Osteoblast (primary cell): ENCODE measurements at regions not wholly inside any gene's neighbourhood (a gene's known extent, or its start where the extent isn't known, plus 50 kb on each side); places are given as distances from the start of the nearest gene placed in this dataset.
"Not testable (repeated sequence)": the region's sequence is repeated elsewhere in the genome, so short reads cannot be mapped to it uniquely, and the experiment has no call there.

Experiments used
- DNase-seq: peaks from one replicate; pipeline ENCODE4 v3.0.0; 2011; ENCODE audit warnings: low spot score, mixed read lengths; ENCODE audit not compliant: insufficient read length; ENCODE audit errors: missing footprints
- H2AFZ ChIP-seq: 2 replicates; pipeline ENCODE4 v1.6.0; 2011; ENCODE audit warnings: mild to moderate bottlenecking, low read length
- H3K27ac ChIP-seq: 2 replicates; pipeline ENCODE4 v1.5.1; 2011; ENCODE audit warnings: mild to moderate bottlenecking, low read depth, low read length, moderate library complexity
- H3K27me3 ChIP-seq: 2 replicates; pipeline ENCODE4 v1.6.0; 2012; ENCODE audit warnings: mild to moderate bottlenecking, control low read depth, inconsistent platforms, low read length, moderate library complexity; ENCODE audit not compliant: insufficient read depth
- H3K36me3 ChIP-seq: 2 replicates; pipeline ENCODE4 v1.5.1; 2011; ENCODE audit warnings: mild to moderate bottlenecking, low read length, control low read depth, moderate library complexity; ENCODE audit not compliant: insufficient read depth
- H3K4me1 ChIP-seq: 2 replicates; pipeline ENCODE4 v1.5.1; 2011; ENCODE audit warnings: mild to moderate bottlenecking, low read length, control low read depth, moderate library complexity; ENCODE audit not compliant: insufficient read depth
- H3K4me2 ChIP-seq: 2 replicates; pipeline ENCODE4 v1.6.0; 2011; ENCODE audit warnings: mild to moderate bottlenecking, low read length; ENCODE audit not compliant: insufficient read depth
- H3K4me3 ChIP-seq: fragments of 200-600 bp; sonication (generic); 3 replicates; pipeline ENCODE4 v1.5.1; 2012; ENCODE audit warnings: mild to moderate bottlenecking, low read length, inconsistent platforms; ENCODE audit not compliant: insufficient read depth
- H3K79me2 ChIP-seq: 2 replicates; pipeline ENCODE4 v1.6.0; 2012; ENCODE audit warnings: mild to moderate bottlenecking, low read length, control low read depth, inconsistent platforms; ENCODE audit not compliant: insufficient read depth
- H3K9me3 ChIP-seq: 2 replicates; pipeline ENCODE4 v1.5.1; 2011; ENCODE audit warnings: low read depth, low read length, control low read depth
- H4K20me1 ChIP-seq: 2 replicates; pipeline ENCODE4 v1.6.0; 2012; ENCODE audit warnings: mild to moderate bottlenecking, low read length, control low read depth; ENCODE audit not compliant: insufficient read depth
- CTCF ChIP-seq: IDR thresholded peaks from 2 replicates; pipeline ENCODE4 v1.5.1; 2011; ENCODE audit warnings: mild to moderate bottlenecking, low read depth, low read length, moderate library complexity; ENCODE audit errors: extremely low read depth

GRCh38 chr1:108327534-108328466 is 83.9 kb upstream of the NBPF4 start:
- Histone ChIP-seq H3K27me3 (no peaks in the 10 kb centered on the region), H3K27ac (no peak overlapping the region), H3K79me2 (no peaks in the 10 kb centered on the region), H3K4me2 (no peak overlapping the region), H3K9me3 (no peaks in the 10 kb centered on the region), H2AFZ (no peak overlapping the region), H3K4me3 (no peak overlapping the region), H3K4me1 (no peaks in the 10 kb centered on the region), H4K20me1 (no peaks in the 10 kb centered on the region), H3K36me3 (no peaks in the 10 kb centered on the region)
- no peak for DNase-seq
- no peak for TF ChIP-seq CTCF

GRCh38 chr1:108345776-108346531 is 102.1 kb upstream of the NBPF4 start:
- no peaks in the 10 kb centered on the region for H4K20me1 ChIP-seq
- H3K27me3 ChIP-seq, result no peaks in the 10 kb centered on the region
- TF ChIP-seq CTCF, result no peak
- H3K27ac ChIP-seq, result no peak overlapping the region
- no peak overlapping the region for H2AFZ ChIP-seq
- no peak for DNase-seq
- H3K4me1 ChIP-seq, result no peaks in the 10 kb centered on the region
- H3K4me3 ChIP-seq, result no peak overlapping the region
- no peaks in the 10 kb centered on the region for H3K36me3 ChIP-seq
- H3K9me3 ChIP-seq, result no peaks in the 10 kb centered on the region
- H3K4me2 ChIP-seq, result no peak overlapping the region
- no peaks in the 10 kb centered on the region for H3K79me2 ChIP-seq

GRCh38 chr1:108357802-108358201 is 92.3 kb upstream of the NBPF6 start:
- Histone ChIP-seq H3K4me3 (no peak overlapping the region), H3K27me3 (no peaks in the 10 kb centered on the region), H3K9me3 (no peaks in the 10 kb centered on the region), H3K36me3 (no peaks in the 10 kb centered on the region), H3K4me1 (no peaks in the 10 kb centered on the region), H3K4me2 (no peak overlapping the region), H3K27ac (no peak overlapping the region), H3K79me2 (no peaks in the 10 kb centered on the region), H2AFZ (no peak overlapping the region), H4K20me1 (no peaks in the 10 kb centered on the region)
- DNase-seq, result no peak
- no peak for TF ChIP-seq CTCF

- not testable (repeated sequence) for H3K27ac ChIP-seq, H3K4me2 ChIP-seq, H3K27me3 ChIP-seq, DNase-seq, H3K79me2 ChIP-seq, H4K20me1 ChIP-seq, H3K4me3 ChIP-seq, H2AFZ ChIP-seq, H3K36me3 ChIP-seq, H3K9me3 ChIP-seq, H3K4me1 ChIP-seq
These were observed 69.9 kb upstream of the NBPF6 start for GRCh38 chr1:108380059-108380832.
